ENCODE measurements at regions not wholly inside any gene's neighbourhood (a gene's known extent, or its start where the extent isn't known, plus 50 kb on each side); places are given as distances from the start of the nearest gene placed in this dataset.

DNA sequence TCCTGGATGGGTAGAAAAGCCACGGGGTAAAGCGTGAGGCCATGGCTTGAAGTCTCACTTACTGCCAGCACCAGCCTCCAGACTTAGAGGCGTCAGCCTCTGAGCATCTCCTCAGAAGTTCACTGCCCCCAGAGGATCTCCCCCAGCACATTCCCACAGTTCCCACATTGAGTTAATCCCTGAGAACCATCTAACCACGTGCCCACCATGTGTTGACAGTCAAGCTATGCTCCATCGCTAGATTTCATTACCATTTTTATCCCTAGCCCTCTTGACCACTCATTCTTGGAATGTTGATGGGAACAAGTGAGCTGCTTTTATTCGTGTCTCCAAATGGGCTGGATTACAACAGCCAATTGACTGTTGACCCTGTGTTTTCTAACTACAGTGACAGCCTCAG, 283.3 kb upstream of the IRX1 start:
- no peak for DNase-seq

DNA sequence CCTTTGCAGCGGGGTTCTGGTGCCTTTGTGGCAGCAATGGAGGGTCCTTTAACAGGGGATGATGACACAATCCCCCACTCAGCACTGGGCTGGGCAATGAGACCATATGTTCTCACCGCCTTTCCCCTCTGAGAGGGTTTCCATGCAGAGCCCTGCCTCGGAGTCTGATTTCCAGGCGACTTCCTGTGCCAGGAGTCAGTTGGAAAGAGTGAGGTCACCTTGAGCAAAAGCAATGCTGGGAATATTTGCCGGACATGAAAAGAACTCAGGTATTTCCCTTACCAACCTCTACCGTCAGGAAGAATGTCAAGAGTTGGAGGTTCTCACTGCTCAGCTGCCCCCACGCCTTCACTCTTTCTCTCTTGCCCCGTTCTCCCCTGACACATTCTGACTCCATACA, 284.2 kb upstream of the IRX1 start:
- DNase-seq, result peak; percentile 46 to 89

DNA sequence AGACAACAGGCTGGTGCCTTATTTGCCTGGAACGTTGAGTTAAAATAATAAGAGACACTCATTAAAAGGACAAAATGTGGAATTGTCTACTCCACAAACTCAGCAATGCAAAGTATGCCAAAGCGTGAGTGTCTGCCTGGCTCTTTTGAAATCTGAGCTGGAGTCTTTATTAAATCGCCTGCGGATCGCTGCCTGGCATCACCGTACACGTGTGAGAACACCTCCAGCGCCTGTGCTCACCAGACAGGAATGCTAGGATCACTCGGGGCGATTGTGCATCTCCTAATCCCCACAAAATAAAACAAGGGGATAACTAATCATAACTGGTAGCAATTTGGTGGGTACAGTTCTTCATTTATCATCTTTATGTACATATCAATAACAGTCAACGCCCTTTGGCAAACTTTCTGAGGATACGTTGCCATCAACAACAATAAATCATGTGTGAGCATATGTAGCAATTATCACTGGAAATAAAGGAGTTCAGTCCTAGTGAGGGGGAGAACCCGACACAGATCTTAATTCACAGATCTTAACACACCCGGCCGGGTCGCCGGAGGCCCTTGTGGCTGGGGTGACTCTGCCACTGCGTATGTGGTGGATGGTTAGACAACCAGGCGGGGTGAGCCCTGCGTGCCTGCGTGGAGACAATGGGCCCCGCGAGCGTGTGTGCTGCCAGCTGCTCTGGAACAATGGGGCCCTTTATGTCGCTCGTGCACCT, 284.9 kb upstream of the IRX1 start:
- DNase-seq, result peak; percentile 29 to 76

DNA sequence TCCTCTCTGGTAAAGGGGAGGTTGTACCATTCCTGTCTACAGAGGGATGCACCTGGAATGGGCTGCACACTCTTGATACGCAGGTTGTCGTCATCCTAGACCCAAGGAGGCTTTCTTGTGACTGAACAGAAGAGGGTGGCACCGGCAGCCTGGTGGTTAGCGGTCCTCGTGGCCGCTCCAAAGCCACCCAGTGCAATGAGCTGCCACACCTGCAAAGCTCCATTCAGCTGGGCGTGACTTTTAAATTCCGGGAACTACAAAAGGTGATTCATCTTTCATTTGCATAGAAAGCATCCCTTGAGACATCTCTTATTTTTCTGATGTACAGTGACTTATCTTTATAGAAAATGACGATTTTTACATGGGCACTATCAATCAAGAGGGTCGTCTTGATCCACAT, 286.1 kb upstream of the IRX1 start:
- no peak for DNase-seq

DNA sequence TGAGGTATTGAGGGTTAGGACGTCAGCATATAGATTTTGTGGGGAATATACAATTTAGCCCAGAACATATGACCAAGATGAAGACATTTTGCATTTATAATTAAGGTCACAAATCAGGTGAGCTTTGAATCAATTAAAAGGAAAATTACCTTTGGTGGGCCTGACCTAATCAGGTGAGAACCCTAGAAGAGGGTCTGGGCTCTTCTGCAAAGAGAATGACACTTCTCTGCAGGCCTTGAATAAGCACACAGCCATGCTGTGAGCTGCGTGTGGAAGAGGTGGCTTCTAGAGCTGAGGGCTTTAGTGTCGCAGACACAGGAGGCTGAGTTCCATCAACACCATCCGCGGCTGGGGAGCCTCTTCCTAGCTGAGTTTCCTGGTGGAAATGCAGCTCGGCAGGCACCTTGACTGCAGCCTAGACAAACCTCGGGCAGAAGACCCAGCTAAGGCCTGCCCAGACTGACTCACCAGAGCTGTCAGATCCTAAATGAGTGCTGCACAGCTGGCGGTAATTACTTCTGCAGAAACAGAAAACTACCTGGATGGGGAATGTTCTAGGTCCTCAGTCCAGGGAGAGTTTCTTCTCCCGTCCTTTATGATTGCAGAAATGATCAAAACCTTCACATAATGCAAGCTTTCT, 287.5 kb upstream of the IRX1 start:
- peak in 1 of 2 experiments; percentile 15 for DNase-seq

DNA sequence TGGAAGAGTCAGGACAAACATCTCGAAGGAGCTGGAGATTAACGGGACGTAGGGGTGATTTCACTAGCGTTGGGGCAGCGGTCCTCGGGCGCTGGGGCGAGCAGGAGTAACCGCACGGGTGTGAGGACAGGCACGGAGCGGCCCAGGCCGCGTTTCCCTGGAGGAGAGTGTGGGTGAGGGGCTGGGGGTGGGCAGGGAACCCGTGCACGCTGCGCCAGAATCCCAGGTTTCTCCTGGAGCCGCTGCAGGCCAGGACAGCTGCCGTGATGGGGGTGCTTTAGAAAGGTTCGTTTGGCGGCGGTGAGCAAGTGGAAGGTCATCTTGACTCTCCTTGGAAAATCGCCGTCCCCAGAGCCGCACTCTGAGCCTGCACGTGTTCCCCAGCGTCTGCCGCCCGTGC, 290.2 kb upstream of the IRX1 start:
- DNase-seq, result no peak

DNA sequence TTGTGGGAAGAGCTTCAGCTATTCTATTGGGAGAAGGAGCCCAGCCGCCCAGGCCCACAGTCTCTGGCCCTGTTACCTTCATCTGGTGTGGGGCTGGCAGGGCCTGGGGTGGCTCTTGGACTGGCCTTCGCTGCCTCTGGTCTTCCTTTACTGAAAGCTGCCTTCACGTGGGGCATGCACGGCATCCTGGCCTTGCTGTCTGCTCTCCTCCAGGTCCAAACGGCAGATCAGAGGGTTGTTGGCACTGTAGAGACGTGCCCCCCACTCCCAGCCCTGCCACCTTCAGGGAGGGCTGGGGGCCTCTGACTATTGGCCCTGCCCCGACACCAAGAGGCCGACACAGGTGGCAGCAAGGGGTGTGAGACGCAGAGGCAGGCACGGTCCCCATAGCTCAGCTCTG, 291.3 kb upstream of the IRX1 start:
- DNase-seq, result no peak

DNA sequence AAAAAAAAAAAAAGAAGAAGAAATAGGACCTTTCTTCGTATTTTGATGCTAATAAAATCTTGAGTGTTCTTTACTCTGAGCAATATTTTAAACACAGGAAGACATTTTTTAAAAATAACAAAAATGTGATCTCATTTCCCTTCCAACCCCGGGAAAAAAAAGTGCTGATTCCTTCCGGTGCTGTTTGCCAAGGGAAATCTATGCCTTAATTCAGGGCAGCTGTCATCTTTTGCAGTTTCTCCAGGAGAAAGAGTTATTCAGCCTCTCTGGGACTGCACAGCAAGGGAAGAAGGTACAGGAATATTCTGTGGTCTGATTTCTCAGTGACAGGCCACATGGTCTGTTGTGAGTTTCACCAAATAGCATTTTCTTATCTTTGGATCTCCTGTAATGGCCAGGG, 291.9 kb upstream of the IRX1 start:
- DNase-seq, result no peak

DNA sequence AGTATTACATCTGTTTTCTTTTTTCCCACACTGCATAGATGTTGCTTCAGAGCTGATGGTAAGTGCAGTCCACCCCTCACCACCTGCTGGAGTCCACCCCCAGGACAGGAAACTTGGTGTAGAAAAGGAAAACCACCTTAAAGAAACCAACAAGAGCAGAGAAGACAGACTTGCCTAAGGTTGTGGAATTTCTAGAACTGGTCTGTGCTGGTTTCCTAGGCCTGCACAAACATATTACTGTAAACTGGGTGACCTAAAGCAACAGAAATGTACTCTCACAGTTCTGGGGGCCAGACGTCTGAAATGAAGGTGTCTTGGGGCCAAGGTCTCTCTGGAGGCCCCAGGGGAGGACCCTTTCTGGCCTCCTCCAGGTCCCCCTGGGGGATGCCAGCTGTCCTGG, 293.4 kb upstream of the IRX1 start:
- DNase-seq, result no peak

DNA sequence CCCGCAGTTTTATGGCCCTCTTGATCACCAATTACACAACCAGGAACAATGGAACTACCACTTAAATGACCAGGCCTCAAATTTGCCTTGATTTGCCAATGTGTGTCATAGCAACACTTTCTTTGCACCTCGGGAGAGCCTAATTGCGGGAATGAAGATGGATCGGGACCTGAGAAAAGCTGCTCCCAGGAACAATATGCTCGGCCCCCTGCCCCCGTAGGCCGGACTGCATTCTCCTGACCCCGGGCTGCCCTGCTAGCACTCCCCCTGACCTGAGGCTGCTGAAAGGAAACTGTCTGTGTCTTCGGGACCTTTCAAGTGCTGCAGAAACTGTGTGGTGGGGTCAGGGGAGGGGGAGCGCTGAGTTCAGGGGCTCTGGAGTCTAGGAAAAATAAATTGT, 294.3 kb upstream of the IRX1 start:
- no peak for DNase-seq

DNA sequence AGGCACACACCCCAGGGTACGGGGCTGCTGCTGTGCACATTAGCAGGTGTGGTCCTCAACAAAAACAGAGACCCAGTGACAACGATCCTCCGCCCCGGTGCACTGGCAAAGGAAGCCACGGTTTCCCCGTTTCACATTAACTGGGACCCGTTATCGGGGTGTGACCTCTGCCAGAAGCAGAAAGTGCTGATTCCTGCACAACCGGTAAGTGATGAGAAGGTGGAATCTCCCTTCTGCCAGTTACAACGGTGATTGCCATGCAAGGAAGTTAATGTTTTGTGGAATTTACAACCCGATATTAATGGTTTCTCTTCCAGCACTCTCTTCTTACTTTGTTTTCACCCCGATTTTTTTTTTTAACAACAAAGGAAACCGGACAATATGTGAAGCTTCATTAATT, 294.9 kb upstream of the IRX1 start:
- DNase-seq, result no peak

DNA sequence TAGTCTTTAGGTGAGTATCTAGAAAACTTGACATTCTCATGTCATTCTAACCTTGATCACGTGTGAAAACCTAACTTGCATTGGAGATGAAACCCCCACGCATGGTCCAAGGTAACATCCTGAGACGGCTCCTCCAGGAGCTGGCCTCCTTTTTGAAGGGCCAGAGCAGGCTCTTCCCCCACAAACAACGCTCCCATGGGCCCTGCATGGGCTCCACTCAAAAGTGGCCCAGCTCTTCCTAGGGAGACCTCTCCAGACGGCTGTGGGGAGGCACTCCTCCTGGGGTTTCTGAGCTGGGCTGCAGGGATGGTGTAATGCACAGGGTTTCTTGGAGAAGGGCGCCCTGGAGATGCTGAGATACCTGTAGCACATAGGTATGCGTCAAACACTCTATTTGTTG, 296.2 kb upstream of the IRX1 start:
- no peak for DNase-seq

DNA sequence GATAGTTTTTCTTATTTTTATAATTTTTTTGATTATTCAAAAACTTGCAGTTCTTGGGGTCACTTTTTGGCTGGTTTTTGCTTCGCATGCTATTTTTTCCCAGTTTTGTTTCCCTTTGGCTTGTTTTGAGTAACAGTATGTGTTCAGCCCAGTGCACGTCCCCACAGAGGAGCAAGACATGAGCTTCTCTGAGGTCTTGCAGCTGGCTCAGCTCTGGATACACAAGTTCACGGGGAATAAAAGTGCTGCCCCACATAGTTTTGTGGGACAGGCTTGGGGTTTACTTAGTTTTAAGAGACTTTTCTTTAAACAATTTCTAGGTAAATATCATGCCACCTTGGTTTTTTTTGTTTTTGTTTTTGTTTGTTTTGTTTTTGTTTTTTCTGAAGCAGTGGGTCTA, 297.8 kb upstream of the IRX1 start:
- DNase-seq, result no peak

DNA sequence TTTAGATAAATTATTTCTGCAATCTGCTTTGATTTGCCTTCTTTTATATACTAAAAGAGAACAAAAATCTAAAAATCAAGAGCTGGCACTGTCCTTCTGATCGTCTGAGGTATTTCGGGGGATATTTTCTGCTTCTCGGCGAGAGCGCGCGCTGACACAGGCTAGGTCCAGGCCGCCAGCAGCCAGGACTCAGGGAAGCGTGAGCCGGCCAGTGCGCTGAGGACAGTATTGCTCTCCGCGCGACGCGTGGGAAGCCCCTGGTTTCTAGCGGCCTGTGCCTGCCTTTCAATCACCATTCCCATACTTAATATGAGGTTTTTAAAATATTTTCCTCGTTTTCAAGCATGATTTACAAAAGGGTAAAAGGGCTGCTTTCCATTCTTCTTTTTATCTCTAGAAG, 307.3 kb upstream of the IRX1 start:
- no peak for DNase-seq

DNA sequence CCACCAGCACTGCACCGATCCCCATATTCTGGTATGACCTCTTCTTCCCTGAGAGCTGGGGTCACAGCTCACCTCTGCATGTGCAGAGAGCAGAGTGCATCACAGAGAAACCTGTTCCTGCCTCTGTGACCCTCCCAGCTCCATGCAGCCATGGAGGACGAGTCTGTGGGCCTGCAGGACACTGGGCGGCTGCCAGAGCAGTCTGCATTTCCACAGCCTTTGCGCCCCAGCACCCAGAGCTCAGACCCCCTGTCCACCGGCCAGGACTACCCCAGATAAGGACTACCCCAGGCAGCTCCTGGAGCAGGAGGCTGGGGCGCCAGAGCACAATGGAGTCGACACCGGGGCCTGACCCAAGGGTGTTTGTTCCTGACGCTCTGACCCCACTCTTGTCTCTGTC, 308.1 kb upstream of the IRX1 start:
- DNase-seq, result no peak

DNA sequence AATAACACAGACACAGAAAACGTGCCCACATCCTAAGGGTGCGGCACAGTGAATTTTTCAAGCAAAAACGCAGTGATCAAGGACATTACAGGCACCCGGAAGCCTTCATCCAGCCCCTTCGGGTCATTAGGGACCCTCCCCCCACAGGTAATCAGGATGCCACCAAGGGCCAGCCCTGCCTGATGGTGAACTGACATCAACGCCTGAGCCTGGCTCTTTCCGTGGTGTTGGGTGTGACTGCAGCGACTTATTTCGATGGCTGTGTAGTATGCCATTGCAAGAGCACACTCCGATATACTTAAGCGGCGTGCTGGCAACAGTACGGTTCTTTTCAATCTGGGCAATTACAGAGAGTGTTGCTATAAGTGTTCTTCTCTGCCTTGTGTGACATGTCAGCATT, 310.0 kb upstream of the IRX1 start:
- DNase-seq, result no peak

DNA sequence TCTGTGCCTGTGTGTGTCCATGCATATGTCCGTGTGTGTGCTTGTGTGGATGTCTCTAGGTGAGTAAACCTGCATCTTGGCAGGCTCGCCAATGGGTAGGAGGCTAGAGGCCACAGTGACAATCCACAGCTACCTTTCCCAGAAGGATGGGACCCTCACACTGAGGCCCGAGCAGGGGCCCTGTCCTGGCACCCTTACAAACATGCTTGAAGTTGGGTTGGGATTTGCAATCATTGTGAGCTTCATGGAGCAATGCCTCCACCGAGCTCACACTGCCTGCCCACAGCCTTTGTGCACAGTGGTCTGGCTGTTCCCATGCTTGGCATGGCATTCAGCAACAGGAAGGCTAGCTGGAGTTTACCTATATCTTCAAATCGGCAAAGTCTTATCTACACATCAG, 311.1 kb upstream of the IRX1 start:
- no peak for DNase-seq

DNA sequence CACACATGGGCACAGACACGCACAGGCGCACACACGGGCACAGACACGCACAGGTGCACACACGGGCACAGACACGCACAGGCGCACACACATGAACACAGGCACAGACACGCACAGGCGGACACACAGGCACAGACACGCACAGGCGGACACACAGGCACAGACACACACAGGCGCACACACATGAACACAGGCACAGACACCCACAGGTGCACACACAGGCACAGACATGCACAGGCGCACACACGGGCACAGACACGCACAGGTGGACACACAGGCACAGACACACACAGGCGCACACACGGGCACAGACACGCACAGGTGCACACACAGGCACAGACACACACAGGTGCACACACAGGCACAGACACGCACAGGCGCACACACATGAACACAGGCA, 312.8 kb upstream of the IRX1 start:
- no peak for DNase-seq

DNA sequence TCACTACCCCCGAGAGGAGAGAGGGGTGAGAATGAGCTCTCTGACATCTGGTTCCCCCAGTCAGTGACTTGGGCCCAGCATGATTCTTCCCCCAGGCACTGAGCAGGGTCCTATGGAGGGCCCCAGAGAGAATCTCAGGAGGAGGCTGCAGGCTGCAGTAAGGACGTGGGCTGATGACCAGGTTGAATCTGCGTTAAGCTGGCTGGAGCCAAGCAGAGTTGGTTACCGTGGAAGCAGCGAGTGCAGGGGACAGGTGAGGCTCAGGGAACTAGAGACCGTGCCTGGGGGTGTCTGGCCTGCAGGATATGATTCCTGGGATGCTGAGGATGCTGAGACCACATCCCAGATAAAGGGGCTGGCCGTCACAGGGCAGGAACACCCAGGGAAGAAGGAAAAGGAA, 314.3 kb upstream of the IRX1 start:
- DNase-seq, result no peak

DNA sequence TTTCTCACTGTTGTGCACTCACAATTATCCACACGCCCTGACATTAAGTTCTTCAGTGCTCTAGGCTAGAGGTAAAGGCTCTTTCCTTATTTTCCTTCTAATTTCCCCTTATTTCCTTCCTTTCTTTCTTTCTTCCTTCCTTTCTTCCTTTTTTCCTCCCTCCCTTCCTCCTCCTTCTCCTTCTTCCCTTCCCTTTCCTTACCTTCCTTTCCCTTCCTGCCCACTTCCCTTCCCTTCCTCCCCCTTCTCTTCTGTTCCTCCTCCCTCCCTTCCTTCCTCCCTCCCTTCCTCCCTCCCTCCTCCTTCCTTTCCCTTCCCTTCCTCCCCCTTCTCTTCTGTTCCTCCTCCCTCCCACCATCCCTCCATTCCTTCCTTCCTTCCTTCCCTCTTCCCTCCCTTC, 317.0 kb upstream of the IRX1 start:
- no peak for DNase-seq

DNA sequence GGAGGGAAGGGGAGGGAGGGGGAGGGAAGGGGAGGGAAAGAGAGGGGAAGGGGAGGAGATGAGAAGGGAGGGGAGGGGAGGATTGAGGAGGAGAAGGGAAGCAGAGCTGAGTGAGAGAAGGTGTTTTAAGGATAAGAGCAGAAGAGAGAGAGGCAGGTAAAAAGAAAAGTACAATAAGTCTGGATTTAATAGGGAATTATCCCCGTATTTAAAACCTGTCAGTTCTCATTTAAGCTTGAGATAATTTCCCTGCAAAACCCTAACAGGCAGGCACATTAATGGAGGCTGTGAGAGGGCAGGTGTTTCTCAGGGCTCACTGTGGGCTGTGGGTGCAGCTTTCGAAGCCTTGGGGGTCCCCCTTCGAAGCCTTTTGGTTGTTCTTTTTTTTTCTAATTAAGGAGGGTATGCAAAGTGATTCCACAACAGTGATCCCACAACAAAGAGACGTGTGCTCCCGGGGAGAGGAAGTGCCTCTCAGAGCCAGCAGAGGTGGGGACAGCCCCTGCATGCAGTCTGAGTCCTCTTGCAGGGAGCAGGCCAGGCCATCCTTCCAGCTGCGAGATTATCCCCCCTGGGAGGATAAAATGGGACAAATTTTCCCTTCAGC, 317.9 kb upstream of the IRX1 start:
- DNase-seq, result peak in 1 of 2 experiments; percentile 60

DNA sequence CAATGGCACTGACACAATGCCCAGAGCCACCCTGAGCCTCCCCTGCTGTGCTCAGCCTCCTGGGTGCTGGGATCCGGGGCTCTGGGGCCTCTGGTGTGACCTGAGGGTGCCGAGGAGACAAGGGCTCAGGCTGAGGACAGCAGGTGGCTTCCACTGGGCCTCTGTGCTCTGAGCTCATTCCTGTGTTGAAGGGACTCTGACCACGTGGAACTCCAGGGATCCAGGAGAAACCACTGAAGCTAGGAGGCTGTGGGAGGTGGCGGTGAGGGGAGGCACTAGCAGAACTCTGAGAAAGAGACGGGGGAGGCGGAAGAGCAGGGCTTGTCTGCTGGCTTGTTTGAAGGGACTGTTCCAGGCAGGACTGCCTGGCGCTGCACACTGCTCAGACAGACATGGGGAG, 318.7 kb upstream of the IRX1 start:
- DNase-seq, result no peak

DNA sequence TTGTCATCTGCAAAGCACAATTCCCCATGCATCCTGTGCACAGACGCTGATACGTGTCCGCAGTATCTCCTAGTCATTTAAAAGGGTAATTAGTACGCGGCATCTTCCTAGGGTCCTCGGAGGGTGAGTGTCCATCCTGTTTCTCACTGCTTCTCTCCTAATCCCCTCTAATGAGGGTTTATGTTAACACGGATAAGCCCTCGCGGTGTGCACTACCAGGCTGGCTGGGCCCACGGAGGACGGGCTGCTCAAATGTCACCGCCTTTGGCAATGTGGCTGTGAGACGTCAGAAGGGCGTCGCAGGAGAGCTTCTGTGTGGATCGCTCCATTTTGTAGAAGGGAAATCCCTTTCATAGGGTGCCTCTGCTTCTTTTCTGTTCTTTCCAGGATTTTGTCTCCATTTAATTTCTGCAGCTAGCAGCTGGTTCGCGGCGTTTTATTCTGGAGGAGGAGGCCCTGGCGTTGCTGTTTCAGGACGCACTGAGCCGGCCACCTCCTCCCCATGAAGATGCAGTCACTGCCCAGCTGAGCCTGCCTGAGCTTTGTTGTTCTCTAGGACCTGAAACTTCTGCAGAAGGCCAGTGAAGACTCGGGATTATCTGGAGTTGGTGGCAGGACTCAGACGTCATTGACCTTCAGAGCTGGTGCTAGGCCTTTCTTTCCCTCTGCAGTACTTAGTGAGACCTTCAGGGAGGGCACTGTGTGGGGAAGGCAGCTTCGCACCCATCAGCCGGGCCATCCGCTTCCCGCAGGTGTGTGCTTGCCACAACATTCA, 326.1 kb upstream of the IRX1 start:
- DNase-seq, result peak; percentile 96 to 97

DNA sequence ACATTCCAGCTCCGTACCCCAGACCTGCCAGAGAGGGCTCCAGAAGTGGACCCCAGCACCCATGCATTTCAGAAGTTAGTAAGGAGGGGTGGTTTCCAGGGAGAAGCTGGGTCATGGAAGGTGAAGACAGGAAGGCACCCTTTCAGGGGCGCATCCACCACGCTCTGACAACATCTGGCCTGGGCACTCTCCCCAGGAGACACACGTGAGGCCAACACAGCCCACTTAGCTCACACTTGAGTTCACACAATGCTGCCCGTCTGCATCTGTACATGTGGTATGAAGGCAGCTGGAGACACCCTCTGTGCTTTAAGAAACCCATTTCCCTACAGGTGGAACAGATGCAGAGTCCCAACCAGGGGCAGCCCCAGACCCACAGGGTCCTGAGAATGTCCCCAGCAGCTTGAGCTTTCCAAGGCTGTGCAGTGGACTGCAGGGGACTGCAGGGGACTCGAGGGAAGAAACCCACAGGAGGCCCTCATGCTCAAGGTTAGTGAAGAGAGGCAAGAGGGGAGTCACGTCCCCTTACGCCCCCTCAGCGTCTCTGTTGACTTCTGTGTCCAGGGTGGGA, 326.8 kb upstream of the IRX1 start:
- peak; percentile 44 to 86 for DNase-seq

Data from NCI-H524 (cell line).